ENCODE measurements at regions not wholly inside any gene's neighbourhood (a gene's known extent, or its start where the extent isn't known, plus 50 kb on each side); places are given as distances from the start of the nearest gene placed in this dataset.

DNA sequence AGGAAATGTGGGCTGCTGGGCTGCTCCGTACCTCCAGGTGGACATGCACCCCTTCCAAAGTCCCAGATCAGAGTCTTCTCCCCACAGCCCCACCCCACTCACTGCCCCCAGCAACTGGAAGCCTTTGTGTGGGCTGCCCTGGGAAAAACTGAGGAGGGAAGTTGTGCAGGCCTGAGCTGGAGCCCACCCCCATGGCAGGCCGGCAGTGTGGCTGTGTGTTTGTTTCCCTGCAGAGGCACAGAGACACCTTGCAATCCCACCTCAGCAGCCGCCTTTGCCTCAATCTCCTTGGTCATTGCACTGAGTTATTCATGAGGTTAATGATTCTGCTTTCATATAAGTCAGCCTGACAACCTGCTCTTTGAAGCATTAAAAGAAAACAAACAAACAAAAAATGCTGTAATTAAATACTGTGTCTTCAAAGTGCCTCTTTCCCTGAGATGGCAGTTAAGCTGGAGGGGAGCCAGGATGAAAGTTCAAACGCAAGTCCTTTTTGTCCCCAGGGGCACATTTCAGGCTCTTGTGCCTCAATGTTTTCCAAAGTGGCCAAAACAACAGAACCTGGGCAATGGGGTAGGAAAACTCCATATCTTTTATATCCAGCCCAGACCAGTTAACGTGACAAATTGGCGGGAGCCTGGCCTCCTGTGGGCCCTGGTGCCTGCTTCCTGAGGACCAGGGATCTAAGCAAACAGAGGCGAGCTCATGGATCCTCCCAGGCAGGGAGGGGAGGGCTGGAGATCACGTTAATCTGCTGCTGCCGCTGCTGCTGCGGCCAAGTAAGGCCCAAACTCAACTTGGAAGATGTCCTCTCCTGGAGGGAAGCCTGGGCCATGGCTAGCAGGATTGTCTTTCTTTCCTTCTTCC is 51.9 kb upstream of the TSPAN11 start:
- DNase-seq (ENCODE audit: low spot score) = no peak

DNA sequence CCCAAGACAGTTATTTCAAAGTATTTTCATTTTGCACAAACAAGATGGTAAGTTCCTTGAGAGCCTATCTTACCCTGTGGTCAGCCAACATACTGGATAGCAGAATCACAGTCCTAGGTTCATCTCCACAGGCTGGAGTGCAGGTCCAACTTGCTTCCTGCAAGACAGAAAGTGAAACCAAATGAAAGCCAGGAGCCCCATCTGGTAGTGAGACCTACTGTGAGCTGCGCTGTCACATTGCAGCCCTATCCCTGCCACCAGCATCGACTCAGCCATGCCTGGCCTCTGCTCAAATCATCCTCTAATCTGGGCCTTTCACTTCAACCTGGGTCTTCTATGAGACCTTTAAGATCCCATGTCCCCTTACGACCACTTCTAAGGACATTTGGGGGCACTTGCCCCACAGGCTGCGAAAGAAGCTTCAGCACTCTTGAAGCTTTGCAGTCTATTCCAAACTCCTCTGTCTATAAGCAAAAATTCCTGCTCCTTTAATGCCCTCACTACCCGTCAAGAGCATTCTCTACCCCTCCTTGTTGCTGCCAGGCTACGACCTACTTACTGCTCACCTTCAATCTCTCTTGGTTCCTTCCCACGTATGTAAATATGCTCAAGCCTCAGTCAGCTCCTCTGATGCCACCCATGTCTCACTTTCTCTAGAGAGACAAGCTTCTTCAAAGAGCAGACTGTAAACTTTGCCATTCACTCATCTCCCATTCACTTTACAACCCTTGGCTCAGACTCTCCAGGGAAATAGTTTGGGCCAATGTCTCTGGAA is 55.9 kb upstream of the TSPAN11 start:
- no peak for DNase-seq (ENCODE audit: low spot score)

DNA sequence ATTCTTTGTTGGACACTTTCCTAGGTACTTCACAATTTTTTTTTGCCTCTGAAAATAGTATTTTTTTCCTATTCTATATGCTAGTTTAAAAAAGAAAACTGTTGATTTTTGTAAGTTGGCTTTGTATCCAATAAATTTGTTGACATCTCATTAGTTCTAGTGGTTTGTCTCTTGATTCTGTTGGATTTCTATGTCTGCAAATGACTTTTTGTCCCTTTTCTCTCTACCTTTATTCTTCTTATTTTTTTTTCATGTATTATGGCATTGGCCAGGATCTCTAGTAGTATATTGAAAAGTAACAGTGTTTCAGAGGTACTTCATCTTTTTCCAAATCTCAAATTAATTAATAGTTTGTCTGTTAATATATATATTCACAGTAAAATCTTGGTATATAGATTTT is 59.1 kb upstream of the TSPAN11 start:
- DNase-seq (ENCODE audit: low spot score) = no peak

DNA sequence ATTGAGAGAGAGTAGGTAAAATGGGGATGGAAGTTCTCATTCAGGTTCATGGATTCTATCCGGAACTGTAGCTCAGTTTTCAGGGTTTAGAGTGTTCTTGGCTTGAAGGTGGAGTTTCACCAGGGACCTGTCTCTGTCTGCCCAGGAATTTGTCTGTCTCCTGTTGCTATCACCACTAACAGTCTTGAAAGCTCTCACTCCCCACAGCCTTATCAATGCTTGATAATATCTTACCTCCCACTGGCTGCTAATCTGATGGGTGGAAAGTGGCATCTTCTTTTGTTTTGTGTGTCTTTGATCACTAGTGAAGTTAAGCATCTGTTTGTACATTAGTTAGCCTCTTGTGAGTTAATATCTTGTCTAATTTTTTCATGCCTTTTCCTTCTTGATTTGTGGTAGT is 60.3 kb upstream of the TSPAN11 start:
- no peak for DNase-seq (ENCODE audit: low spot score)

DNA sequence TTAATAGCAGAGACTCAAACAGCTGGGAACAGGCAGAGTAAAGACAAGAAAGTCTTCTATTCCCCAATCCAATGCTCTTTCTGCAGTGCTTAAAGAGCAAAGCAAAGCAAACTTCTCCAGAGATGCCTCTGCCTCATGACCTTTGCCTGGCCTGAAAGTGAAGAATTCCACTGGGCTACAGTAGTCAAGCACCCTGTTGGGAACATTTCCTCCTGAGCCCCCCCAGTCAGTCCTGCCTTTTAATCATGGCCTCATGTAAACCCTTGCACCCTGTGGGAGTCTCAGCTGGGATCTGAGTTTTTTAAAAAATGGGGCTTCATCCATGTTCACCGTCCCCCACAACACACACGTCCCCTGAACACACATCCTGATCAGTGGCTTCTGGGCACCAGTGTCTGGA is 62.7 kb upstream of the TSPAN11 start:
- DNase-seq (ENCODE audit: low spot score) = no peak

DNA sequence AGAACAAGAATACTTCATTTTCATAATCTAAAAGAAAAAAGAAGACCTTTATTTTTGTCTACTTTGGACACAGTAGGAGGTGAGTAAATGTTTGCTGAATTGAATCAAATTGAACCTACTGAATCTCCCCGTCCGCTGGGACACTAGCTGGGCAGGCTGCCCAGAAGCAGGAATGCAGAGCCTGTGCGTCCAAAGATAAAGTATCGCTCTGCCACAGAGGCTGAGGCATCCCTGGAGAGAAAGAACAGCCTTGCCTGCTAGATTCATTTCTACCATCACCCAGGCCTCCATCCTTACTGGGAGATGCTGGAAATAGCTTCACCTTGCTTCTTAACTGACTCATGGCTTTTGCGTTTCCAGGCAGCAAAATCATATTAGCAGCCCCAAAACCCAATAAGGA is 64.1 kb upstream of the TSPAN11 start:
- no peak for DNase-seq (ENCODE audit: low spot score)

DNA sequence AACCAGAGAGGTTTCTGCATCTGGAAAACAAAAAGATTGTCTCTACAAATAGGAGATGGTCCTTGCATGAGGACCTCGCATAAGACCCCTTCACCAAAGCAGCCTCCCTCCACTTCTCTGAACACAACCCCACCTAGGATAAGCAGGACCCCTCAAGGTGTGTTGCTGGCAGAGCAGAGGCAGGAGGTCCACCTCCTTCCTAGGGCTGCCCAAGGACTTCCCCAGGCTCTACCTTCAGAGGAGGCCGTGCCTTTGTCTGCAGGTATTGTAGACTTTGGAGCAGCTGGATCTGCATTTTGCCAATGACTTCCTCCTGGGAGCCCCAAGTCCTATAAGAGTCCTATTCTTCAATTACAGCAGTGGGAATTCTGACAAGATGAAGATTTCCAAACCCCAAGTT is 67.3 kb upstream of the TSPAN11 start:
- DNase-seq (ENCODE audit: low spot score) = no peak

DNA sequence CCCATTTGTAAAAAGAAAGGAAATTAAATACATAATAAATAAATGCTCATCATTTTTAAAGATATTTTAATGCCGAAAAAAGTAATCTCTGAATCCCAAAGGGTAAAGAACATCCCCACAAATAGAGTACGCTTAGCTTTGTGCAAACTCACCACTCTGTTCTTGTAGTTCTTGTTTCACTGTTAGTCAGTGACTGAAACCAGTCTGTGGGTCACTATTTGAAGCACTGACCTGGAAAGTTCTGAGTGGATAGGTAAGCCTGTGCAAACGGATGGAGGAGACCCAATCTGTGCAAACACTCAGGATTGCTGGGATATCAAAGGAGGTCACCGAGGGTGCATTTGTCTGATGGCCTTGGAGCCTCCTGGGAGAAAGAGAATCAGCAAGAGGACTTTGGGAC is 68.1 kb upstream of the TSPAN11 start:
- no peak for DNase-seq (ENCODE audit: low spot score)

DNA sequence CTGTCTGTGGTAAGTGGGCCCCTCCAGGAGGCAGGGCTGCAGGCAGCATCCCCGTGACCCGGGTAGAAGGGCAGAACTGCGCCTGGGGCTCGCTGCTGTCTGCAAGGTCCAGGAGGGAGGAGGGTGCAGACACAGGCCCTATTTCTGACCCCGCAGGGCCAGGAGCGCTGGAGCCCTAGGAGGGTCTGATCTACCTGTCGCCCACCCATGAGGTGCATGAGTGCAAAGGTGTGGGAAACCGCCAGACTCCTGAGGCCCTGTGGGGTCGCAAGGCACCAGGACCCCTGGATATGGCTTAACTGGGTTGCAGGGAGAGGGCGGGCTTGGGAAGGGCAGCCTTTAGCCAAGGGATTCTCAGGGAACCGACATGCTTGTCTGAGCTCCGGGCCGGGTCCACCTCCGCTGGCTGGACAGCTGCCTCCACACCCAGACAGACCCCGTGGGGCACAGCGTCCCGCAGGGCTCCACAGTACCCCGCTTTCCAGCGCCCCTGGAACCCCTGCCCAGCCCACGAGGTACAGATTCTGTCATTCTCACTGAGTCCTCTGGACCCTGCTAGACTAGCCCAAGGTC is 72.9 kb upstream of the TSPAN11 start:
- DNase-seq (ENCODE audit: low spot score) = no peak

DNA sequence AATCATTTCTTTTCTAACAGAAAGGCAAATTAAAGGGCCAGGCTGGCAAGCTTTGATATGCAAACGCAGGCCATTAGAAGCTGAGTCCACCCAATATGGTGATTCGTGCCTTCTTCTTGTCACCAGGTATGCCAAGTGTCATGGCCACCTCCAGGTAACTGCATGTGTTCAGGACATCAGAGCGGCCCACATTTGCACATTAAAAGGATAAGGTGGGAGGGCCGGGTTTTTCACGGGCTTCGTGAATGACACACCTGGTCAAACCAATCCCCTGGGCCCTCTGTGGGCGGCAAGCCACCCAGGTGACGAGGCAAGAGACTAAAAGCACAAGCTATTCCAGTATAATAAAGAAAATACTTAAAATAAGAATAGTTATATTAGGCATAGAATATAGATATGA is 75.9 kb upstream of the TSPAN11 start:
- DNase-seq (ENCODE audit: low spot score) = no peak

DNA sequence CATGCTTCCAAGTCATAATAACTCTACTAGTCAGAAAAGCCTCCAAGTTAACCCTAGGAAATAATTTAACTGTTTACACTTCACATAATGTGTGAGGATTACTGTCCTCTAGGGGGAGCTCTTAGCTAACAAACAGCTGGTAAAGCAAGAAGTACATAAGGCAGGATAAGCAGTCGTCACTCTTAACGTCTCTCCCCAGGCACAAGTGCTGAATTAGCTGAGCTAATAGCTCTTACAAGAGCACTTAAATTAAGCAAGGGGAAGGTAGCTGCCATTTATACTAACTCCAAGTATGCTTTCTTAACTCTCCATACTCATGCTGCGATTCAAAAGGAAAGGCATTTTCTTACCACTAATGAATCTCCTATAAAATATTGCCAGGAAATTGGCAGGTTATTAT is 79.3 kb upstream of the TSPAN11 start:
- DNase-seq (ENCODE audit: low spot score) = peak; percentile 86

DNA sequence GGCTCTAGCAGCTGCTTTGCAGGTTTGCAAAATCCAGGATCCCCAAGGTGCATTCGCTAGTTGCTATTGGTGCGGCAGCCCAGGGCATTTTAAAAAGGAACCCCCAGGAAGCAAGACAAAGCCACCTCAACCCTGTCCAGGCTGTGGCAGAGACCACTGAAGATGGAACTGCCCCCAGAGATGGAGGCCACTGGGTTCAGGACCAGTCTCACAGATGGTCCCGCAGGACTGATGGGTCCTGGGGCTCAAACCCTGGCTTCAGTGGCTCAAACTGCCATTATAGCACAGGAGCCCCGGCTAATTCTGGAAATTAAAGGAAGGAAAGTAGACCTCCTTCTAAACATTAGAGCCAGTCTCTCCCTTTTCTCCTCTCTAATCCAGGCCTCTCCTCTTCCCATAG is 79.8 kb upstream of the TSPAN11 start:
- DNase-seq (ENCODE audit: low spot score) = no peak

DNA sequence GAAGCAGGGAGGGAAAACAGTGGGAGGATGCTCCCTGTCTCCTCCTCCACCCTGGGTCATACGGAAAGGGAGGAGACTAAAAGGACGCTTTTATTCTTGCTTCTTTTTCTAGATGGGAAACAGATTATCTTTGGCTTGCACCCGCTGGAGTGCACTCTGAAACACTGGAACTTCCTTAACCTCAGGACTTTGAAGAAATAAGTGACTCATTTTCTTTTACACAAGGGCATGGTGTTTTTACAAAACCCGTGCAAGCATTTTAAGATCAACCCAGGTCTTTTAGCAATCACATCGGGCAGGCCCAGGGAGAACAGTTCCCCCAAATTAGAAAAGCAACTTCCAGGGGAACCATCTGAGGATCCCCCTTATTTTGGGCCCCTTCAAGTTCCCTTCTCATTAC is 80.9 kb upstream of the TSPAN11 start:
- no peak for DNase-seq (ENCODE audit: low spot score)

DNA sequence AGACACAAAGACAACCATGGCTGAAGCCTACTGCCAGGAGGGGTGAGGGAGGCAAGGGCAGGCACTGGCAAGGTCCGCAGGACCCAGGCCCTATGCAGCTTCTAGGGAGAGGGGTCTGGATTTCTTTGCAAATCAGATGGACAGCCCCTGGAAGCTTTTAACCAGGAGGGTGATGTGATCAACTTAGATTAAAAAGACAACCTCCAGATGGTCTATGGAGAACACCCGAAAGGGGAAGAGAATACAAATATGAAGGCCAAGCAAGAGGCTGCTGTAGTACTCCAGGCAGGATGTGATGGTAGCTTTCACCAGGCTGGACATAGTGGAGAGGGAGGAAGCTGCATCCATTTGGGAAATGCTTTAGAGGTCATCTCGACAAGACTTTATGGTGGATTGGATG is 83.3 kb upstream of the TSPAN11 start:
- DNase-seq (ENCODE audit: low spot score) = no peak

DNA sequence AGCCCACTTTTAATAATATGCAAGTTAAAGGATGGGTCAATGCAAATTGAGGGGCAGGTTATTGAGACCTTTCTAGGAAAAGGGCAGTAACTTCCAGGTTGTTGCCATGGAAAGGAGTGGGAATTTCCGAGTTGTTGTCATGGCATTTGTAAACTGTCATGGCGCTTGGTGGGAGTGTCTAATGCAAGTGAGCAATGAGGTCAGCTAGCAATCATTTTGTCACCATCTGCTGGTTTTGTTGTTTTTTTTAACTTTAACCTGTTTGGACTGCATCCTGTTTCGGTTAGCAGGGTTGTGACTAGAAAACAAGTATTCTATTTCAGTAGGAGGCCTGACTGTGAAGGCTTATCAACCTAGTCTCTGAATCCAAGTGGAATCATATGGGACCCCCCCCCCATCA is 85.8 kb upstream of the TSPAN11 start:
- no peak for DNase-seq (ENCODE audit: low spot score)

DNA sequence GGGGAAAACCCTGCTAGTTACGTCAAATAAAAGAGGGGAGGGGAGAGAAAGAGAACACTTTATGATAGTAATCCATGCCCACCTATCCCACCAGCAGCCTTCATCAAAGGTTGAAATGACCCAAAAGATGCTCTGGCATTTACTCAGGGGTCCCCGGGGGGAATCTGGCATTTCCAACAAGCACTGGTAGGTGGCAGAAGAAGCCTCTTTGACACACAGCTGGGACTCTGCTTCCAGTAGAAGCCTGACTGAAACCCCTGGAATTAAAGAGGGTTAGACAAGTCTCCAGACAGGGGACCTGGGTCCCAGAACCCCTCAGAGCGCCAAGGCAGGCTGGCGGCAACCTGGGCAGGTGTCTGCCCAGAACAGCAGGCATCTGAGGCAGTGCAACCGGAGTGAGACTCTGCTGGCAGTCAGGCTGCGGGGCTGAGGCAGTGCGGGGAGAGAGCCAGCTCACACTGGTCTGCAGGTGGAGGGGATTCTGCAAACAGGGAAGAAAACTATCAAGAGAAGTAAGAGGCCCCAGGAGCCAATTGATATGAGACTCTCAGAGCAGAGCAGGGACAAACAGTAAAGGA is 85.0 kb upstream of the CAPRIN2 start:
- DNase-seq (ENCODE audit: low spot score) = no peak

DNA sequence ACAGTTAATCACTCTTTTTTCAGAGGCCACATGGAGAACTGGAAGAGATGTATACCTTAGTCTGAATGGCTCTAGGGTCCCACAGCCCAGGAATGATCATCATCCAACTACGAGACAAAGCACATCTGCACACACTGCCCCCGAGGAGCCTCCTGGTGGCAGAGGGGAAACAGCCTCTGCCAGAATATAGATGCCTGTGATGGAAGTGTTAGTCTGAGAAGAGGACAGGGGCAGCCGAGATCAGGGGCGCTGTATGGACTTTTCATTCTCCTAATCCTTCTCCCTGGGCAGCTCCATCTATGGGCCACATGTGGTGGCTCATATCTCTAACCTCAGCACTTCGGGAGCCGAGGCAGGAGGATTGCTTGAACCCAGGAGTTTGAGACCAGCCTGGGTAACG is 82.8 kb upstream of the CAPRIN2 start:
- DNase-seq (ENCODE audit: low spot score) = no peak

DNA sequence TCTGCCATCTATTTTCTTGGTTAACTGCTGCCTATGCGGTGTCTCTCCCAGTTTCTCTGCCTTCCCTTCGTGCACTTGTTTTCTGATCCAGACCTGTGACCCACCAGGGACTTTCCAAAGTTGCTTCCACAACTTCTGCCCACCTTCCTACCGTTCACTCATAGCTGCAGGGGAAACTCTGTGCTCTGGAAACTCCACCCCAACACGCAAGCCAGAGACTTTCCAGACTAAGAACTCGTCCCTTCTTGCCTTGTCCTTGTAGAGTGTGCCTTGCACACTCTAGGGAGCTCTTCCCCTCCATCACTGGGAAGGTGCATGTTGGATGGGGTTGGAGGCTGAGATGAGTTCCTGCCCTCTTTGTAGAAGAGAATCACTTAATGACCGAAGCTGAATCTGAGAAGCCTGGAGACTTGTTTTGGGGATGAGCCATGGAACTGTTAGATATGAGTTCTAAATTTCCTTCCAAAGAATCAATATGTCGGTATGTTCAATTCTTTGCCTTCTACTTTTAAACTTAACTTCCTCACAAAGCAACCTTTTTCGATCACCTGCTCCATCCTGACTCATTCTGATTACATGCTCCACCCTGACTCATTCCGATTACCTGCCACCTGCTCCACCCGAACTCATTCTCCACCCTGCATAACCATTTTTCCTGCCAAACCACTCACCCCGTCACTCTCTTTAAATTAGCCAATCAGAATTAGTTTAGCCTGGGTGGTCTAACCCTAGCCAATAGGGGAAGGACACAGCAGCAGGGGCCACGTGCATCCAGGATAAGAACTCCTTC is 82.1 kb upstream of the CAPRIN2 start:
- peak; percentile 70 for DNase-seq (ENCODE audit: low spot score)

DNA sequence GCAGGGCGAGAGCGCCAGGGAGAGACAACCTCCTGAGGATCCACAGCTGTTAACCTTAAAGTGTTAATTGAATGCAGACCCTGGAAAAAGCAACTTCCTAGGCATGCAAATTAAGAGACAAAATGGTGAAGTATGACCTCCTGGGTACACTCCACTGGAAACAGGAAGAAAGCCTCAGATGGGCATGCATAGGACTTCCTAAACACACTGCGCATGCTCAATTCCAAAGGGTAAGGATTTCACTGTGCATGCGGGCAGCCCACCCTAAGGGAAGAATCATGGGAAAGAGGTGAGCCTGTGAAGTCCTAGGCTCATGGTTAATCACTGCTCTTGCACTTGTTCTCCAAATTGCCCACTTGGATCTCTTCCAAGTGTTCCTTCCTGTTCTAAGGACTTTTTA is 80.5 kb upstream of the CAPRIN2 start:
- no peak for DNase-seq (ENCODE audit: low spot score)

DNA sequence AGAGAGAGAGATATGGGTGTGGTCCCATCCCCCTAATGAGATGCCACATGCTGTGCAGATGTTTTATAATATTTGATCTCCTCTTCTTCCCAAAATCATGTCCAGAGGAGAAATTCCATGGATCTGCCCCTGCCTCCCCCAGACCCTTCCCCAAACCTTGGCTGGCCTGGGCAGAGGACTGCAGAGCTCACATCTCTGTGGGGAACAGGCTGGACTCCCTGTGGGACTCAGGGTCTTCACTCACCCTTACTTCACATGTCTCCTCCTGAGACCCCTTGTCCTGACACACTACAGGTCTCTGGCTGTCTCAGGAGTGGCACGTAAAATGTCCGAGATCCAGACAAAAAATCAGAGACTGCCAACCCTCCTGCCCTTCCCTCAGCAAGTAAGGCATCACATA is 76.0 kb upstream of the CAPRIN2 start:
- no peak for DNase-seq (ENCODE audit: low spot score)

DNA sequence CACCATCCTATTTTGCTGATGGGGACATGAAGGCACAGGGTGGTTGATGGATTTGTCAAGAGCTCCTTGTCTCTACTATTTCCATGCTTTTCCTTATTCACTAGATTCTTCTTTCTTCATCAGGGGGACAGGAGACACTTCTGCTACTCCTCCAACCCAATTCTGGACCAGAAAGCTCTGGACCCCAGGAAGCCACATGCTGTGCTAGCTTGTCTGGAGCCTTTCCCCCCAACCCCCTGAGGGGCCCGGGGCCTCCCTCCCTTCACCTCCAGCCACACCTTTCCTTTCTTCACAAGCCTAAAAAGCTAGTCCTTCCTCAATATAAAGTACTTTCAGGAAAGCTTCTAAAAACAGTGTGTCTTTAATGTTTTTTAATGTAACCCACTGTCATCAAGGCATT is 75.1 kb upstream of the CAPRIN2 start:
- DNase-seq (ENCODE audit: low spot score) = no peak

DNA sequence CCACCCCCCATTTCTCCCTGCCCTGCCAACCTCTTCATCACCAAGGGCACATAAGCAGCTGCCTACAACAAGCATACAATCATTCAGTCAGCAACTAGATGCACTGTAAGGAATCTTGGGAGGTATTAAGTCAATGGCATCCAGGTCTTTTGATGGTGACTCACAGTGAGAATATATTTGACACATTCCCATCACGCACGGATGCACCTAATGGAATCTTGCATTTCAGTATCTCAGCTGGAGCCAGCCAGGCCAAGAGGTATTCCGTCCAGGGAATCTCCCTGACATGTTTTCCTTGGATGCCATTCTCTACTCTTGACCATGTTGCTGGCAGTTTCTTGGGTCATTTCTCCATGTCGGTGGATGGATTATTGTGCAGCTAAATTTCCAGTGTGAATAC is 73.9 kb upstream of the CAPRIN2 start:
- DNase-seq (ENCODE audit: low spot score) = no peak

Measured in HT-29 (cell line).